ENCODE measurements at regions not wholly inside any gene's neighbourhood (a gene's known extent, or its start where the extent isn't known, plus 50 kb on each side); places are given as distances from the start of the nearest gene placed in this dataset.
A peak's percentile ranks its signal among the peaks of the same experiment; 100 is the strongest.

DNA sequence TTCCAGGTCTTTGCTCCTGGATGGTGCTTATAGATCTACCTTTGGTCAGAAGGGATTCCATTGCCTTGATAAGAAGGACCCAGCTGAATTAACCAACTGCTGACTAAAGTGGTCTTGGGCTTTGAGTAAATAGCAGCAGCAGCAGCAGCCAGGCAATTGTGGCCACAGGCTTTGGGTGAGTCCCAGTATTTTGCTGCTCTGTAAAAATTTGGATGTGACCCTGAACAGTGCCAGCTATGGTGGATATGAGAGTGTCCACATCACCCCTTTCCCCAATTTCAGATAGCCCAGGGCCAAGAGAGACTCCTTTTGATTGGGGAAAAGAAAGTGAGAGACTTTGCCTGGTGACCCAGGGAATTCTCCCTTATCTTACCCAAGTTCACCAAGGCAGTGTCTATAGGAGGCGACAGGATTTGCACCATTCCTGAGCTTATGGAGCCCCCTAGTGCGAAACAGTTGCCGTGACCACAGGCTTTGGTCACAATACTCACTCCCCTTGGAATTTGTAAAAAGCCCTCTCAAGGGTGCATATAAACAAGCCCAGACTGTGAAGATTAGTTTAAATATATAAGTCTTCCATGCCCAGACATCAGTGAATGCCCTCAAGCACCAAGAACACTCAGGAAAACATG is 518.0 kb downstream of the TMA16 start:
- TF ChIP-seq, protein P1, sequence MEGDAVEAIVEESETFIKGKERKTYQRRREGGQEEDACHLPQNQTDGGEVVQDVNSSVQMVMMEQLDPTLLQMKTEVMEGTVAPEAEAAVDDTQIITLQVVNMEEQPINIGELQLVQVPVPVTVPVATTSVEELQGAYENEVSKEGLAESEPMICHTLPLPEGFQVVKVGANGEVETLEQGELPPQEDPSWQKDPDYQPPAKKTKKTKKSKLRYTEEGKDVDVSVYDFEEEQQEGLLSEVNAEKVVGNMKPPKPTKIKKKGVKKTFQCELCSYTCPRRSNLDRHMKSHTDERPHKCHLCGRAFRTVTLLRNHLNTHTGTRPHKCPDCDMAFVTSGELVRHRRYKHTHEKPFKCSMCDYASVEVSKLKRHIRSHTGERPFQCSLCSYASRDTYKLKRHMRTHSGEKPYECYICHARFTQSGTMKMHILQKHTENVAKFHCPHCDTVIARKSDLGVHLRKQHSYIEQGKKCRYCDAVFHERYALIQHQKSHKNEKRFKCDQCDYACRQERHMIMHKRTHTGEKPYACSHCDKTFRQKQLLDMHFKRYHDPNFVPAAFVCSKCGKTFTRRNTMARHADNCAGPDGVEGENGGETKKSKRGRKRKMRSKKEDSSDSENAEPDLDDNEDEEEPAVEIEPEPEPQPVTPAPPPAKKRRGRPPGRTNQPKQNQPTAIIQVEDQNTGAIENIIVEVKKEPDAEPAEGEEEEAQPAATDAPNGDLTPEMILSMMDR (conservative IDR thresholded peaks at IDR 0.05; ENCODE audit: low read depth, low read length), result no peak
- no peak overlapping the region for H3K4me3 ChIP-seq (ENCODE audit: low read depth, low read length)
- DNase-seq (ENCODE audit: low read depth), result peak; percentile 1

DNA sequence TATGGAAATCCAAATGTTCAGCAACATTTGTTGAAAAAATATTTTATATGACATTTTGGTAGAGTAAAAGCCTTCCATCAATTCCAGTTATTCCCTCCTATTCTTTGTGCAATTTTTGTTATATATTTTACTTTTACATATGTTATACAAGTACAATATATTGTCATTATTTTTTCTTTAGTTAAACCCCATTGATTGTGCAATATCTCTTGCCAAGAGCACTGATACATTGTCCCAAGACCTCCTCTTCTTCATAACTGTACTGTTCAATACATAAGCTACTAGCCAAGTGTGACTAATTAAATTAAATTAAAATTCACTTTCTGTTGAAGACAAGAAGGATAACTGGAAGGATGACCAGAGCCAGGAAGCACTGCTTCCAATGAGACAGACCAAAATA is 527.5 kb downstream of the TMA16 start:
- TF ChIP-seq, protein P1 (conservative IDR thresholded peaks at IDR 0.05; ENCODE audit: low read depth, low read length), result no peak
- no peak overlapping the region for H3K4me3 ChIP-seq (ENCODE audit: low read depth, low read length)
- no peak for DNase-seq (ENCODE audit: low read depth)

DNA sequence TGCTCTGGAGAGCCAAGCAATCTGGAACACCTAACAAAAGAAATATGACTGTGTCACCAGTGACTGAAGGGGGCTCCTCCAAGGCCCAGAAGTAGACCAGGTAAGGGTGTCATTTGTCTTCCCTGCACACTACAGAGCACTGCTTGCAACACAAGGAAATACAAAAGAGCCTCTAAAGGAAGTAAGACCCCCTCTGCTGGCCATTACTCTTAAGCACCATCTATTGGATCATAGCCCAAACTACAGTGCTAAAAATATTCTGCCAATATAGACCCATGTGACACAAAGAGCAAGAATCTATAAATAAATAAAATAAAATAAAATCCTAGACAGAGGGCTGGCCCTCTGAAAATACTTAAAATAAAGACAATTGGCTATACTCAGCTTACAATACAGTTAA is 528.7 kb downstream of the TMA16 start:
- TF ChIP-seq, protein P1 (conservative IDR thresholded peaks at IDR 0.05; ENCODE audit: low read depth, low read length), result no peak
- no peak for DNase-seq (ENCODE audit: low read depth)
- H3K4me3 ChIP-seq (ENCODE audit: low read depth, low read length), result no peak overlapping the region

DNA sequence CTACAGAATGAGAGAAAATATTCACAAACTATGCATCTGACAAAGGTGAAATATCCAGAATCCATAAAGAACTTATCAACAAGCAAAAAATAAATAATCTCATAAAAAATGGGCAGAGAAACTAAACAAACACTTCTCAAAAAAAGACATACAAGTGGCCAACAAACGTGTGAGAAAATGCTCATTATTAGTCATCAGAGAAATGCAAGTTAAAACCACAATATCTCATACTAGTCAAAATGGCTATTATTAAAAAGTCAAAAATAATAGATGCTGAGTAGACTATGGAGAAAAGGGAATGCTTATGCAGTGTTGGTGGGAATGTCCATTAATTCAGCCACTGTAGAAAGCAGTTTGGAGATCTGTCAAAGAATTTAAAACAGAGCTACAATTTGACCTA is 533.3 kb downstream of the TMA16 start:
- no peak overlapping the region for H3K4me3 ChIP-seq (ENCODE audit: low read depth, low read length)
- DNase-seq (ENCODE audit: low read depth), result no peak
- TF ChIP-seq, protein P1 (conservative IDR thresholded peaks at IDR 0.05; ENCODE audit: low read depth, low read length), result no peak

DNA sequence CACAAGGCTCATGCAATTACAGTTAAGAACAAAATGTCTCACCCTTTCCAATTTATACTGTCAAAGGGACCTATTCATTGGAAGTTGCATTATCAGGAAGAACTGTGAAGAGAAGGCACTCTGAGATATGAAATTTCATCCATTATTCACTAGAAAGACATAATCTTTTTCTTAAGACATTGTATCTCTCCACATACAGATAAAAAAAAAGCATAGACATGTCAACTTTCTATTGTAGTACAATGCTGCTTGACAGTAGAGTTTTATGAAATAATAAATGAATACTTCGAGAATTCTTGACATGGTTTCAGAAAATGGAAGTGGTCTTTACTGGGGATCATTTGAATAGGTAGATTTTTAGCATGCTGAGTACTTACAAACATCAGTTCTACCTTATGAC is 545.0 kb downstream of the TMA16 start:
- H3K4me3 ChIP-seq (ENCODE audit: low read depth, low read length), result no peak overlapping the region
- TF ChIP-seq, protein P1 (conservative IDR thresholded peaks at IDR 0.05; ENCODE audit: low read depth, low read length), result no peak
- DNase-seq (ENCODE audit: low read depth), result no peak

DNA sequence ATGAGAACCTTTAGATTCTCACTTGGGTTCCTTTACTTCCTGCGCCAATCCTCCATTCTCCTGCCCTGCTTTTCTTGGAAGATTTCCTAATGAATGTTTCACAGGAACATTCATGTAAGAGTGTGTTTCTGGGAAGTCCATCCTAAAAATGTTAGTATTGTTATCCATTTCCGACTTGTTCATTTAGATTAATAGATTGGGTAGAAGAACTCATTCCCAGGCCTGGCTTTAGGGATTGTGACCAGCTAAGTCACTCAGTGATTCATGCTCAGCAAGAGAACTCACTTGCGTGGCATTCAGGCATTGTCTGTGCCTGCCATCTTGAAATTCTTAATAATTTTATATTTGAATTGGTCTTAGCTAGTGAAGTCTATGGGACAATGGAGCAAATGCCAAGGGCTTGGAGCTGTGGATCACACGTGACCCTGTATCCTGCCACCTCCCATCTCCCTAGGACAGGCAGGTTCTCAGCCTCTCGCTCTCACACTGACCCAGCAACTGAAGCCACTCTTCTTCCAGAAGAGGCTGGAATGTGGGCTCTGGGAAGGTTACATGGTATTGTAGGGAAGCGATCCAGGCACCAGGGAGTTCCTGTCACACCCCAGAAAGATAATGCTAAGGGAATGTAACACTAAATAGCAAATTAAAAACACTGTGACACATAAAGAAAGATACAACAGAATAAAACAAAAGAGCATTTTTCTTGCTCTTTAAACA is 562.1 kb downstream of the TMA16 start:
- DNase-seq (ENCODE audit: low read depth), result no peak
- TF ChIP-seq, protein P1 (conservative IDR thresholded peaks at IDR 0.05; ENCODE audit: low read depth, low read length), result no peak
- H3K4me3 ChIP-seq (ENCODE audit: low read depth, low read length), result no peak overlapping the region
